ENCODE measurements at regions not wholly inside any gene's neighbourhood (a gene's known extent, or its start where the extent isn't known, plus 50 kb on each side); places are given as distances from the start of the nearest gene placed in this dataset.
"Not testable (repeated sequence)": the region's sequence is repeated elsewhere in the genome, so short reads cannot be mapped to it uniquely, and the experiment has no call there.

- DNase-seq (ENCODE audit: low read depth in 1 of 2, low spot score in 1 of 2), result no peak
- in situ Hi-C loops (cut with HindIII; ENCODE audit: low pct_unique_long_range_greater_than_20kb, low sequenced_read_pairs), result no loop called here
- TF ChIP-seq JUND (IDR thresholded peaks at IDR 0.05; ENCODE audit: low read depth), result no peak
Observed at GRCh38 chr14:57150449-57150848, 118.3 kb downstream of the EXOC5 start.

- no peak for TF ChIP-seq JUND (IDR thresholded peaks at IDR 0.05; ENCODE audit: low read depth)
- DNase-seq (ENCODE audit: low read depth in 1 of 2, low spot score in 1 of 2), result no peak
- in situ Hi-C loops (cut with HindIII; ENCODE audit: low pct_unique_long_range_greater_than_20kb, low sequenced_read_pairs), result no loop called here
Observed at GRCh38 chr14:57139173-57139572, 129.5 kb downstream of the EXOC5 start.

GRCh38 chr14:57136669-57137328 lies 131.9 kb downstream of the EXOC5 start:
- TF ChIP-seq JUND (IDR thresholded peaks at IDR 0.05; ENCODE audit: low read depth), result no peak
- in situ Hi-C loops (cut with HindIII; ENCODE audit: low pct_unique_long_range_greater_than_20kb, low sequenced_read_pairs), result no loop called here
- peak in 1 of 2 experiments; percentile 10 for DNase-seq (ENCODE audit: low read depth in 1 of 2, low spot score in 1 of 2)

GRCh38 chr14:57127809-57128208 lies 140.9 kb downstream of the EXOC5 start:
- in situ Hi-C loops (cut with HindIII; ENCODE audit: low pct_unique_long_range_greater_than_20kb, low sequenced_read_pairs); DNase-seq (ENCODE audit: low read depth in 1 of 2, low spot score in 1 of 2): not testable (repeated sequence)

GRCh38 chr14:57122129-57122528 lies 146.6 kb downstream of the EXOC5 start:
- no peak for DNase-seq (ENCODE audit: low read depth in 1 of 2, low spot score in 1 of 2)
- no peak for TF ChIP-seq JUND (IDR thresholded peaks at IDR 0.05; ENCODE audit: low read depth)
- in situ Hi-C loops (cut with HindIII; ENCODE audit: low pct_unique_long_range_greater_than_20kb, low sequenced_read_pairs), result no loop called here

GRCh38 chr14:57112072-57112807 lies 156.5 kb downstream of the EXOC5 start:
- in situ Hi-C loops (cut with HindIII; ENCODE audit: low pct_unique_long_range_greater_than_20kb, low sequenced_read_pairs); DNase-seq (ENCODE audit: low read depth in 1 of 2, low spot score in 1 of 2): not testable (repeated sequence)

- DNase-seq (ENCODE audit: low read depth in 1 of 2, low spot score in 1 of 2); in situ Hi-C loops (cut with HindIII; ENCODE audit: low pct_unique_long_range_greater_than_20kb, low sequenced_read_pairs): not testable (repeated sequence)
Observed at GRCh38 chr14:57110411-57110810, 158.3 kb downstream of the EXOC5 start.

GRCh38 chr14:57091030-57091608 lies 177.6 kb downstream of the EXOC5 start:
- TF ChIP-seq JUND (IDR thresholded peaks at IDR 0.05; ENCODE audit: low read depth), result no peak
- in situ Hi-C loops (cut with HindIII; ENCODE audit: low pct_unique_long_range_greater_than_20kb, low sequenced_read_pairs), result no loop called here
- DNase-seq (ENCODE audit: low read depth in 1 of 2, low spot score in 1 of 2), result no peak

- no peak for TF ChIP-seq JUND (IDR thresholded peaks at IDR 0.05; ENCODE audit: low read depth)
- in situ Hi-C loops (cut with HindIII; ENCODE audit: low pct_unique_long_range_greater_than_20kb, low sequenced_read_pairs), result no loop called here
- DNase-seq (ENCODE audit: low read depth in 1 of 2, low spot score in 1 of 2), result no peak
Observed at GRCh38 chr14:57089901-57090300, 178.8 kb downstream of the EXOC5 start.

- no peak for DNase-seq (ENCODE audit: low read depth in 1 of 2, low spot score in 1 of 2)
- TF ChIP-seq JUND (IDR thresholded peaks at IDR 0.05; ENCODE audit: low read depth), result no peak
- in situ Hi-C loops (cut with HindIII; ENCODE audit: low pct_unique_long_range_greater_than_20kb, low sequenced_read_pairs), result no loop called here
Observed at GRCh38 chr14:57087841-57088240, 180.9 kb downstream of the EXOC5 start.

GRCh38 chr14:57086271-57087162 lies 182.2 kb downstream of the EXOC5 start:
- TF ChIP-seq JUND (IDR thresholded peaks at IDR 0.05; ENCODE audit: low read depth), result no peak
- in situ Hi-C loops (cut with HindIII; ENCODE audit: low pct_unique_long_range_greater_than_20kb, low sequenced_read_pairs), result no loop called here
- DNase-seq (ENCODE audit: low read depth in 1 of 2, low spot score in 1 of 2), result no peak

- TF ChIP-seq JUND (IDR thresholded peaks at IDR 0.05; ENCODE audit: low read depth), result no peak
- DNase-seq (ENCODE audit: low read depth in 1 of 2, low spot score in 1 of 2), result peak in 1 of 2 experiments; percentile 10
- in situ Hi-C loops (cut with HindIII; ENCODE audit: low pct_unique_long_range_greater_than_20kb, low sequenced_read_pairs), result no loop called here
Observed at GRCh38 chr14:57085801-57086200, 182.9 kb downstream of the EXOC5 start.
